ENCODE measurements at regions not wholly inside any gene's neighbourhood (a gene's known extent, or its start where the extent isn't known, plus 50 kb on each side); places are given as distances from the start of the nearest gene placed in this dataset.

DNA sequence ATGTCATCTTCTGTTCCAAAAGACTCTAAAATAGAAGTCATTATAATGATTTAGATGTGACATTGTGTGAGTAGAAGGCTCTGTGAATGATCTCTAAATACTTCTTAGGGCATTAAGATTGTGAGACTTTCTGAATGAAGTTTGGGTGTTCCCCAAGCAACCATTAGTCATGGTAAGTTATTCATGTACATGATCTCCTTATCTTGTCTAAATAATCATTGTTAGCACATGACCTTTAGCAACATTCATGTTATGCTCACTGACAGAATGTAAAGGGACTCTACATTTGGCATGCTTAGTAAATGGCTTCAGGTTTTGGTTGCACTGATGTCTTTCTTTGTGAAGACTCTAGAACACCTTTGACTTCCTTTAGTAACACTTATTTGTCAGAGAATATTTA lies 140.8 kb upstream of the AGA start:
- H3K36me3 Mint-ChIP-seq, result no peaks in the 10 kb centered on the region
- POLR2A ChIA-PET, result no interaction called here
- ATAC-seq (replicated peaks in 1 of 4), result no peak

DNA sequence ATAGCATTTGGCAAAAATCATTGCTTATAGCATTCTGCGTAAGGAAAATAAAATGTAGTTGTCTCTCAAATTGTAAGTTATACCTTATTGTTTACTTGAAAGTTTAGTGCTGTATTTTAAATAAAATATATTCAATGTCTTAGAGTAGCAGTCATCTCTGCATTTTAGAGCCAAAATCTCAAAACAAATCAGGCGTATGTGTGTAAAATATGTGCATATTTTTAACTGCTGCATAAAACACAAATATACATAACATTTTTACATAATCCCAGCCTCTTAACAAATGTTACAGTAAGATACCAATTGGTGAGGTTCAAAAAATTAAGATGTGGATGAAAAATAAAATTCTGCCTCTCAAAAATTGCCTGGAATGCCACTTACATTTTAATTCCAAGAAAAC lies 145.8 kb upstream of the AGA start:
- no peaks in the 10 kb centered on the region for H3K4me1 Mint-ChIP-seq
- Histone ChIP-seq H3K27me3 (replicated peaks in 1 of 2; ENCODE audit: control insufficient read depth in 2 of 2, extremely low read depth in 1 of 2, insufficient read depth in 2 of 2, low read length in 1 of 2) (no peaks in the 10 kb centered on the region), H3K9me3 (no peaks in the 10 kb centered on the region), H3K4me1 (ENCODE audit: control insufficient read depth in 1 of 2, extremely low read depth in 1 of 2, insufficient read depth in 2 of 2, low read length in 2 of 2) (no peaks in the 10 kb centered on the region), H3K27ac (ENCODE audit: low read length) (no peak overlapping the region), H3K36me3 (ENCODE audit: control insufficient read depth in 2 of 2, extremely low read depth in 1 of 2, insufficient read depth in 1 of 2, low read length in 1 of 2) (no peaks in the 10 kb centered on the region), H3K4me3 (ENCODE audit: control insufficient read depth in 1 of 2, extremely low read depth in 1 of 2, low read length in 1 of 2) (no peak overlapping the region)
- DNase-seq, result no peak
- no CpG with 5 or more reads among the region's 2 CpGs for whole genome bisulfite sequencing (ENCODE audit: insufficient coverage)
- no peak overlapping the region for H3K27ac Mint-ChIP-seq
- H3K4me3 Mint-ChIP-seq, result no peak overlapping the region
- CTCF ChIA-PET, result no interaction called here
- no peaks in the 10 kb centered on the region for H3K27me3 Mint-ChIP-seq
- H3K9me3 Mint-ChIP-seq, result no peaks in the 10 kb centered on the region
- POLR2A ChIA-PET, result no interaction called here
- ATAC-seq (replicated peaks in 1 of 4), result no peak
- H3K36me3 Mint-ChIP-seq, result no peaks in the 10 kb centered on the region

More for the DNA sequence above, 140.8 kb upstream of the AGA start:
- Histone ChIP-seq H3K9me3 (no peaks in the 10 kb centered on the region), H3K4me3 (ENCODE audit: control insufficient read depth in 1 of 2, extremely low read depth in 1 of 2, low read length in 1 of 2) (no peak overlapping the region), H3K36me3 (ENCODE audit: control insufficient read depth in 2 of 2, extremely low read depth in 1 of 2, insufficient read depth in 1 of 2, low read length in 1 of 2) (no peaks in the 10 kb centered on the region), H3K4me1 (ENCODE audit: control insufficient read depth in 1 of 2, extremely low read depth in 1 of 2, insufficient read depth in 2 of 2, low read length in 2 of 2) (no peaks in the 10 kb centered on the region), H3K27ac (ENCODE audit: low read length) (no peak overlapping the region), H3K27me3 (replicated peaks in 1 of 2; ENCODE audit: control insufficient read depth in 2 of 2, extremely low read depth in 1 of 2, insufficient read depth in 2 of 2, low read length in 1 of 2) (no peaks in the 10 kb centered on the region)
- no peak overlapping the region for H3K27ac Mint-ChIP-seq
- CTCF ChIA-PET, result no interaction called here
- DNase-seq, result no peak
- H3K4me1 Mint-ChIP-seq, result no peaks in the 10 kb centered on the region
- H3K9me3 Mint-ChIP-seq, result no peaks in the 10 kb centered on the region
- H3K27me3 Mint-ChIP-seq, result no peaks in the 10 kb centered on the region
- H3K4me3 Mint-ChIP-seq, result no peak overlapping the region

GRCh38 chr4:177595386-177595785 lies 153.1 kb upstream of the AGA start:
- WGBS (ENCODE audit: insufficient coverage), result 86% methylated on average over 1 of the region's 2 CpGs
- DNase-seq, result no peak
- no peaks in the 10 kb centered on the region for H3K27me3 ChIP-seq (replicated peaks in 1 of 2; ENCODE audit: control insufficient read depth in 2 of 2, extremely low read depth in 1 of 2, insufficient read depth in 2 of 2, low read length in 1 of 2)
- H3K27me3 Mint-ChIP-seq, result no peaks in the 10 kb centered on the region
- no peak for ATAC-seq (replicated peaks in 1 of 4)
- no peaks in the 10 kb centered on the region for H3K9me3 ChIP-seq
- H3K4me1 ChIP-seq (ENCODE audit: control insufficient read depth in 1 of 2, extremely low read depth in 1 of 2, insufficient read depth in 2 of 2, low read length in 2 of 2), result no peaks in the 10 kb centered on the region
- ChIA-PET POLR2A (no interaction called here), CTCF (no interaction called here)
- H3K36me3 ChIP-seq (ENCODE audit: control insufficient read depth in 2 of 2, extremely low read depth in 1 of 2, insufficient read depth in 1 of 2, low read length in 1 of 2), result no peaks in the 10 kb centered on the region
- H3K4me3 Mint-ChIP-seq, result no peak overlapping the region
- no peak overlapping the region for H3K27ac Mint-ChIP-seq
- H3K4me3 ChIP-seq (ENCODE audit: control insufficient read depth in 1 of 2, extremely low read depth in 1 of 2, low read length in 1 of 2), result no peak overlapping the region
- no peaks in the 10 kb centered on the region for H3K36me3 Mint-ChIP-seq
- H3K4me1 Mint-ChIP-seq, result no peaks in the 10 kb centered on the region
- no peak overlapping the region for H3K27ac ChIP-seq (ENCODE audit: low read length)
- H3K9me3 Mint-ChIP-seq, result no peaks in the 10 kb centered on the region

DNA sequence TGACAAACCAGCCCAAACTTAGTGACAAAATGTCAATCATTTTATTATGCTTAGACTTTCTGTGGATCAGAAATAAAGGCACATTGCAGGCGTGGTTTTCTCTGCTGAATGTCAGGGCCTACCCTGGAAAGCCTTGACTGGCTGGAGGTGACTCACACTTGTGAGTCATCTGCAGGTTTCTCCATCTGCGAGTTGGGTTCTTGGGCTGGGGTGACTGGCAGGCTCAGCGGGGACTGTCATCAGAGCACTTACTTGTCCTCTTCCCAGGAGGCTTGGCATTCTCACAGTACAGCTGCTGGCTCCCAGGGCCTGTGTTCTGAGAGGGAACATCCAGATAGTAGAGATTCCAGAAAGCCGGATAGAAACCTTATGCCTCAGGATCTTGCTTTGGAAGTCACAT lies 153.8 kb upstream of the AGA start:
- Histone ChIP-seq H3K9me3 (no peaks in the 10 kb centered on the region), H3K4me3 (ENCODE audit: control insufficient read depth in 1 of 2, extremely low read depth in 1 of 2, low read length in 1 of 2) (no peak overlapping the region), H3K4me1 (ENCODE audit: control insufficient read depth in 1 of 2, extremely low read depth in 1 of 2, insufficient read depth in 2 of 2, low read length in 2 of 2) (no peaks in the 10 kb centered on the region), H3K36me3 (ENCODE audit: control insufficient read depth in 2 of 2, extremely low read depth in 1 of 2, insufficient read depth in 1 of 2, low read length in 1 of 2) (no peaks in the 10 kb centered on the region), H3K27me3 (replicated peaks in 1 of 2; ENCODE audit: control insufficient read depth in 2 of 2, extremely low read depth in 1 of 2, insufficient read depth in 2 of 2, low read length in 1 of 2) (no peaks in the 10 kb centered on the region), H3K27ac (ENCODE audit: low read length) (no peak overlapping the region)
- ChIA-PET POLR2A (no interaction called here), CTCF (no interaction called here)
- Mint-ChIP-seq H3K27me3 (no peaks in the 10 kb centered on the region), H3K27ac (no peak overlapping the region), H3K4me1 (no peaks in the 10 kb centered on the region), H3K4me3 (no peak overlapping the region), H3K36me3 (no peaks in the 10 kb centered on the region), H3K9me3 (no peaks in the 10 kb centered on the region)
- ATAC-seq (replicated peaks in 1 of 4) (no peak), DNase-seq (no peak)
- WGBS (ENCODE audit: insufficient coverage), result 56% methylated on average over 3 of the region's 4 CpGs

- CTCF ChIA-PET, result no interaction called here
- no peaks in the 10 kb centered on the region for H3K36me3 ChIP-seq (ENCODE audit: control insufficient read depth in 2 of 2, extremely low read depth in 1 of 2, insufficient read depth in 1 of 2, low read length in 1 of 2)
- no peaks in the 10 kb centered on the region for H3K27me3 ChIP-seq (replicated peaks in 1 of 2; ENCODE audit: control insufficient read depth in 2 of 2, extremely low read depth in 1 of 2, insufficient read depth in 2 of 2, low read length in 1 of 2)
- DNase-seq, result no peak
- 64% methylated on average over 2 of the region's 7 CpGs for WGBS (ENCODE audit: insufficient coverage)
- H3K27ac ChIP-seq (ENCODE audit: low read length), result no peak overlapping the region
- Mint-ChIP-seq H3K4me3 (no peak overlapping the region), H3K4me1 (no peaks in the 10 kb centered on the region), H3K27me3 (no peaks in the 10 kb centered on the region), H3K9me3 (no peaks in the 10 kb centered on the region), H3K27ac (no peak overlapping the region), H3K36me3 (no peaks in the 10 kb centered on the region)
- no peak for ATAC-seq (replicated peaks in 1 of 4)
- no peak overlapping the region for H3K4me3 ChIP-seq (ENCODE audit: control insufficient read depth in 1 of 2, extremely low read depth in 1 of 2, low read length in 1 of 2)
- H3K4me1 ChIP-seq (ENCODE audit: control insufficient read depth in 1 of 2, extremely low read depth in 1 of 2, insufficient read depth in 2 of 2, low read length in 2 of 2), result no peaks in the 10 kb centered on the region
- POLR2A ChIA-PET, result interaction anchor here in 1 of 2 donors (0.6 kb wide), 1 partner anchor 11 kb away, joined by 3 read pairs; no protein-coding TSS in a partner anchor
- no peaks in the 10 kb centered on the region for H3K9me3 ChIP-seq
Measured at GRCh38 chr4:177596991-177597390, 154.8 kb upstream of the AGA start.

DNA sequence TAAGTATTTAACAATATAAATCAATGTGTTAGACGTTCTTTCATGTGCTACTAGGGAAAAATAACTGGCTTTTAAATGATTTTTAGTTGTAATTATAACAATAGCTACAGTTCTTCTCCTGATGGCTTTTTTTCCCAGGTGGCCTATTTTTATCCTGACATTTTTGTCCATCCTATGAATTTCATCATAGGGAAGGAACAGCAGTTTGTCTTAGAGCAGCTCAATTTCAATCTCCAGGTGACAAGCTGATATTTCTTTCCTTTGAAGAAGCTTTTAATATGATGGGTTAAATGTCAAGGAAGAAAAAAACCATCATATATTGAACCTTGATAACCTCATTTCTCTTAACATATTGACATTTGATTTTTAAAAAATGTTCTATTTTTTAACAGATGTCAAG lies 163.0 kb upstream of the AGA start:
- H3K9me3 Mint-ChIP-seq, result no peaks in the 10 kb centered on the region
- H3K27me3 Mint-ChIP-seq, result no peaks in the 10 kb centered on the region
- Histone ChIP-seq H3K4me1 (ENCODE audit: control insufficient read depth in 1 of 2, extremely low read depth in 1 of 2, insufficient read depth in 2 of 2, low read length in 2 of 2) (no peaks in the 10 kb centered on the region), H3K36me3 (ENCODE audit: control insufficient read depth in 2 of 2, extremely low read depth in 1 of 2, insufficient read depth in 1 of 2, low read length in 1 of 2) (no peaks in the 10 kb centered on the region), H3K27ac (ENCODE audit: low read length) (no peak overlapping the region), H3K9me3 (no peaks in the 10 kb centered on the region), H3K27me3 (replicated peaks in 1 of 2; ENCODE audit: control insufficient read depth in 2 of 2, extremely low read depth in 1 of 2, insufficient read depth in 2 of 2, low read length in 1 of 2) (no peaks in the 10 kb centered on the region), H3K4me3 (ENCODE audit: control insufficient read depth in 1 of 2, extremely low read depth in 1 of 2, low read length in 1 of 2) (no peak overlapping the region)
- DNase-seq (no peak), ATAC-seq (replicated peaks in 1 of 4) (no peak)
- H3K36me3 Mint-ChIP-seq, result no peaks in the 10 kb centered on the region
- POLR2A ChIA-PET, result no interaction called here
- no CpG with 5 or more reads among the region's 1 CpG for WGBS (ENCODE audit: insufficient coverage)
- H3K4me1 Mint-ChIP-seq, result no peaks in the 10 kb centered on the region
- no peak overlapping the region for H3K4me3 Mint-ChIP-seq
- H3K27ac Mint-ChIP-seq, result no peak overlapping the region
- CTCF ChIA-PET, result no interaction called here

- no peak overlapping the region for H3K4me3 Mint-ChIP-seq
- H3K4me1 ChIP-seq (ENCODE audit: control insufficient read depth in 1 of 2, extremely low read depth in 1 of 2, insufficient read depth in 2 of 2, low read length in 2 of 2), result no peaks in the 10 kb centered on the region
- H3K27ac Mint-ChIP-seq, result no peak overlapping the region
- no peak overlapping the region for H3K4me3 ChIP-seq (ENCODE audit: control insufficient read depth in 1 of 2, extremely low read depth in 1 of 2, low read length in 1 of 2)
- H3K27me3 Mint-ChIP-seq, result no peaks in the 10 kb centered on the region
- H3K9me3 Mint-ChIP-seq, result no peaks in the 10 kb centered on the region
- no peaks in the 10 kb centered on the region for H3K36me3 Mint-ChIP-seq
- POLR2A ChIA-PET, result no interaction called here
- H3K27me3 ChIP-seq (replicated peaks in 1 of 2; ENCODE audit: control insufficient read depth in 2 of 2, extremely low read depth in 1 of 2, insufficient read depth in 2 of 2, low read length in 1 of 2), result no peaks in the 10 kb centered on the region
- 90% methylated on average over 27 of the region's 28 CpGs for WGBS (ENCODE audit: insufficient coverage)
- no peak overlapping the region for H3K27ac ChIP-seq (ENCODE audit: low read length)
- no peaks in the 10 kb centered on the region for H3K36me3 ChIP-seq (ENCODE audit: control insufficient read depth in 2 of 2, extremely low read depth in 1 of 2, insufficient read depth in 1 of 2, low read length in 1 of 2)
- DNase-seq (no peak), ATAC-seq (replicated peaks in 1 of 4) (no peak)
- CTCF ChIA-PET, result no interaction called here
- no peaks in the 10 kb centered on the region for H3K4me1 Mint-ChIP-seq
- no peaks in the 10 kb centered on the region for H3K9me3 ChIP-seq
Measured at GRCh38 chr4:177607111-177607573, 164.9 kb upstream of the AGA start.
